ENCODE measurements at regions not wholly inside any gene's neighbourhood (a gene's known extent, or its start where the extent isn't known, plus 50 kb on each side); places are given as distances from the start of the nearest gene placed in this dataset.

- no peak overlapping the region for H3K14ac ChIP-seq (replicated peaks; ENCODE audit: low read depth, low read length)
- no peak overlapping the region for H3K4me2 ChIP-seq (ENCODE audit: low read depth, low read length)
- in situ Hi-C loops (cut with MboI; ENCODE audit: low sequenced_read_pairs) (no loop called here), intact Hi-C loops (cut with micrococcal nuclease) (no loop called here), dilution Hi-C loops (cut with HindIII; ENCODE audit: low sequenced_read_pairs, unreplicated experiment) (no loop called here)
- no peak overlapping the region for H3K27ac ChIP-seq (ENCODE audit: insufficient read depth, low read length)
- DNase-seq (no peak), ATAC-seq (ENCODE audit: low read depth) (no peak)
- H4K91ac ChIP-seq (ENCODE audit: insufficient read depth, low read depth, low read length): no peak overlapping the region
- H4K8ac ChIP-seq (ENCODE audit: low read depth in 2 of 2, low read length in 2 of 2): no peak overlapping the region
- H3K23ac ChIP-seq (ENCODE audit: low read depth, low read length): no peak overlapping the region
- H3K27me3 ChIP-seq (ENCODE audit: control insufficient read depth, insufficient read depth, low read length): no peaks in the 10 kb centered on the region
- H3K9me1 ChIP-seq (ENCODE audit: insufficient read depth, low read length): no peaks in the 10 kb centered on the region
- H2AFZ ChIP-seq (replicated peaks; ENCODE audit: low read length, poor library complexity): no peak overlapping the region
- no peak overlapping the region for H3K4me3 ChIP-seq (ENCODE audit: insufficient read depth, low read depth, low read length)
- H3K4ac ChIP-seq (ENCODE audit: low read depth, low read length): no peak overlapping the region
- H4K5ac ChIP-seq (ENCODE audit: low read depth, low read length): no peak overlapping the region
- TF ChIP-seq MXI1 (IDR thresholded peaks at IDR 0.05; ENCODE audit: borderline replicate concordance, low read depth, low read length) (no peak), FOS (IDR thresholded peaks at IDR 0.05; ENCODE audit: low read depth, low read length) (no peak), USF2 (IDR thresholded peaks at IDR 0.05; ENCODE audit: low read depth, low read length) (no peak), CEBPB (IDR thresholded peaks at IDR 0.05; ENCODE audit: low read depth, low read length) (no peak), CTCF (conservative IDR thresholded peaks at IDR 0.05; ENCODE audit: low read depth, low read length) (no peak), POLR2A (IDR thresholded peaks at IDR 0.05; ENCODE audit: low read depth, low read length) (no peak), RCOR1 (IDR thresholded peaks at IDR 0.05; ENCODE audit: insufficient replicate concordance, low read length) (no peak), BHLHE40 (IDR thresholded peaks at IDR 0.05; ENCODE audit: low read depth, low read length) (no peak), RFX5 (IDR thresholded peaks at IDR 0.05; ENCODE audit: low read depth, low read length) (no peak), MAFK (IDR thresholded peaks at IDR 0.05; ENCODE audit: low read depth, low read length) (no peak), CHD1 (IDR thresholded peaks at IDR 0.05; ENCODE audit: low read depth, low read length) (no peak), SMC3 (IDR thresholded peaks at IDR 0.05; ENCODE audit: low read depth, low read length) (no peak)
- no TSS peak for BruUV-seq (replicated peaks)
- CTCF ChIA-PET: no interaction called here
- H2AK5ac ChIP-seq (ENCODE audit: low read depth, low read length): no peak overlapping the region
- peak overlapping the region; percentile 72 for H2AK9ac ChIP-seq (replicated peaks; ENCODE audit: low read depth, low read length, poor library complexity)
- POLR2A ChIA-PET (ENCODE audit: unreplicated experiment): no interaction called here
- no peaks in the 10 kb centered on the region for H3K4me1 ChIP-seq (ENCODE audit: control insufficient read depth, insufficient read depth, low read length)
- H2BK120ac ChIP-seq (ENCODE audit: low read depth, low read length): no peak overlapping the region
- H4K20me1 ChIP-seq (ENCODE audit: insufficient read depth, low read length): no peaks in the 10 kb centered on the region
- peaks cover 65% of the 10 kb centered on the region for H3K9me3 ChIP-seq (ENCODE audit: control insufficient read depth, insufficient read depth, low read length)
- H3K36me3 ChIP-seq (ENCODE audit: control insufficient read depth, insufficient read depth, low read length): no peaks in the 10 kb centered on the region
- WGBS, 2 experiments (ENCODE audit: extremely low coverage in 2 of 2, insufficient read length in 1 of 2): 35% methylated on average over 2 of the region's 12 CpGs; no CpG with 5 or more reads in 1 of the 2 experiments
- no peak overlapping the region for H3K9ac ChIP-seq (ENCODE audit: low read depth, low read length)
- no peak overlapping the region for H2BK5ac ChIP-seq (ENCODE audit: low read depth, low read length, poor library complexity, severe bottlenecking)
- H2BK20ac ChIP-seq (ENCODE audit: low read depth, low read length): no peak overlapping the region
- no peaks in the 10 kb centered on the region for H3K79me1 ChIP-seq (ENCODE audit: low read depth in 1 of 2, low read length in 2 of 2)
- no peak overlapping the region for H2BK15ac ChIP-seq (ENCODE audit: low read depth, low read length)
- no peak overlapping the region for H3K18ac ChIP-seq (ENCODE audit: low read depth, low read length)
- no peak overlapping the region for H3K56ac ChIP-seq (ENCODE audit: extremely low read depth, insufficient read depth, low read length)
These were observed 218.9 kb upstream of the C1orf174 start for GRCh38 chr1:4118746-4119515.
